ENCODE measurements at regions not wholly inside any gene's neighbourhood (a gene's known extent, or its start where the extent isn't known, plus 50 kb on each side); places are given as distances from the start of the nearest gene placed in this dataset.
"Not testable (repeated sequence)": the region's sequence is repeated elsewhere in the genome, so short reads cannot be mapped to it uniquely, and the experiment has no call there.

- H3K9me3 Mint-ChIP-seq (ENCODE audit: low read depth, unreplicated experiment): peaks cover 6% of the 10 kb centered on the region
- H3K27me3 Mint-ChIP-seq (ENCODE audit: unreplicated experiment): peaks cover 43% of the 10 kb centered on the region
- H3K36me3 Mint-ChIP-seq (ENCODE audit: insufficient read depth, unreplicated experiment): no peaks in the 10 kb centered on the region
- intact Hi-C loops (cut with micrococcal nuclease; ENCODE audit: unreplicated experiment): no loop called here
- H3K4me3 Mint-ChIP-seq (ENCODE audit: low read depth, unreplicated experiment): no peak overlapping the region
- BruUV-seq (replicated peaks): no TSS peak
- TF ChIP-seq CTCF (IDR thresholded peaks at IDR 0.05; ENCODE audit: unreplicated experiment): no peak
- no peak overlapping the region for H3K27ac Mint-ChIP-seq (ENCODE audit: unreplicated experiment)
- CTCF ChIA-PET: no interaction called here
- H3K4me1 Mint-ChIP-seq (ENCODE audit: low read depth, unreplicated experiment): no peaks in the 10 kb centered on the region
- DNase-seq: no peak
These were observed 223.5 kb downstream of the NDUFA10 start for GRCh38 chr2:239801404-239802184.

GRCh38 chr2:239800785-239801386 lies 224.3 kb downstream of the NDUFA10 start:
- H3K27ac Mint-ChIP-seq (ENCODE audit: unreplicated experiment): no peak overlapping the region
- DNase-seq: no peak
- intact Hi-C loops (cut with micrococcal nuclease; ENCODE audit: unreplicated experiment): no loop called here
- CTCF ChIA-PET: no interaction called here
- no TSS peak for BruUV-seq (replicated peaks)
- H3K4me3 Mint-ChIP-seq (ENCODE audit: low read depth, unreplicated experiment): no peak overlapping the region
- no peaks in the 10 kb centered on the region for H3K36me3 Mint-ChIP-seq (ENCODE audit: insufficient read depth, unreplicated experiment)
- H3K4me1 Mint-ChIP-seq (ENCODE audit: low read depth, unreplicated experiment): no peaks in the 10 kb centered on the region
- no peak for TF ChIP-seq CTCF (IDR thresholded peaks at IDR 0.05; ENCODE audit: unreplicated experiment)
- peaks cover 6% of the 10 kb centered on the region for H3K9me3 Mint-ChIP-seq (ENCODE audit: low read depth, unreplicated experiment)
- H3K27me3 Mint-ChIP-seq (ENCODE audit: unreplicated experiment): peaks cover 36% of the 10 kb centered on the region

GRCh38 chr2:239797316-239797715 lies 227.8 kb downstream of the NDUFA10 start:
- CTCF ChIA-PET: no interaction called here
- H3K27ac Mint-ChIP-seq (ENCODE audit: unreplicated experiment): no peak overlapping the region
- intact Hi-C loops (cut with micrococcal nuclease; ENCODE audit: unreplicated experiment): no loop called here
- no peak for TF ChIP-seq CTCF (IDR thresholded peaks at IDR 0.05; ENCODE audit: unreplicated experiment)
- H3K4me3 Mint-ChIP-seq (ENCODE audit: low read depth, unreplicated experiment): no peak overlapping the region
- H3K9me3 Mint-ChIP-seq (ENCODE audit: low read depth, unreplicated experiment): peaks cover 6% of the 10 kb centered on the region
- H3K4me1 Mint-ChIP-seq (ENCODE audit: low read depth, unreplicated experiment): no peaks in the 10 kb centered on the region
- DNase-seq: no peak
- no peaks in the 10 kb centered on the region for H3K36me3 Mint-ChIP-seq (ENCODE audit: insufficient read depth, unreplicated experiment)
- no TSS peak for BruUV-seq (replicated peaks)
- peaks cover 44% of the 10 kb centered on the region for H3K27me3 Mint-ChIP-seq (ENCODE audit: unreplicated experiment)

GRCh38 chr2:239795761-239796160 lies 229.4 kb downstream of the NDUFA10 start:
- H3K4me1 Mint-ChIP-seq (ENCODE audit: low read depth, unreplicated experiment); H3K9me3 Mint-ChIP-seq (ENCODE audit: low read depth, unreplicated experiment); intact Hi-C loops (cut with micrococcal nuclease; ENCODE audit: unreplicated experiment); H3K36me3 Mint-ChIP-seq (ENCODE audit: insufficient read depth, unreplicated experiment); H3K27ac Mint-ChIP-seq (ENCODE audit: unreplicated experiment); H3K4me3 Mint-ChIP-seq (ENCODE audit: low read depth, unreplicated experiment); CTCF ChIA-PET; DNase-seq; BruUV-seq (replicated peaks): not testable (repeated sequence)
- peaks cover 46% of the 10 kb centered on the region for H3K27me3 Mint-ChIP-seq (ENCODE audit: unreplicated experiment)

- no peak for TF ChIP-seq CTCF (IDR thresholded peaks at IDR 0.05; ENCODE audit: unreplicated experiment)
- Mint-ChIP-seq H3K4me1 (ENCODE audit: low read depth, unreplicated experiment) (no peaks in the 10 kb centered on the region), H3K9me3 (ENCODE audit: low read depth, unreplicated experiment) (peaks cover 3% of the 10 kb centered on the region), H3K36me3 (ENCODE audit: insufficient read depth, unreplicated experiment) (no peaks in the 10 kb centered on the region), H3K27me3 (ENCODE audit: unreplicated experiment) (peaks cover 54% of the 10 kb centered on the region), H3K27ac (ENCODE audit: unreplicated experiment) (no peak overlapping the region), H3K4me3 (ENCODE audit: low read depth, unreplicated experiment) (no peak overlapping the region)
- CTCF ChIA-PET: no interaction called here
- no peak for DNase-seq
- no TSS peak for BruUV-seq (replicated peaks)
- intact Hi-C loops (cut with micrococcal nuclease; ENCODE audit: unreplicated experiment): no loop called here
These were observed 231.3 kb downstream of the NDUFA10 start for GRCh38 chr2:239793836-239794235.
